C4-2B (cell line): ENCODE measurements at regions not wholly inside any gene's neighbourhood (a gene's known extent, or its start where the extent isn't known, plus 50 kb on each side); places are given as distances from the start of the nearest gene placed in this dataset.

Source experiments
- ZFX ChIP-seq: fragments of 450-650 bp; IDR thresholded peaks from 2 replicates; pipeline ENCODE4 v1.6.1; 2017
- TF ChIP-seq, protein P1 (sequence below): fragments of 450-650 bp; conservative IDR thresholded peaks from 2 replicates; pipeline ENCODE4 v1.5.1; 2017; ENCODE audit warnings: mild to moderate bottlenecking

- TF ChIP-seq, protein P1, sequence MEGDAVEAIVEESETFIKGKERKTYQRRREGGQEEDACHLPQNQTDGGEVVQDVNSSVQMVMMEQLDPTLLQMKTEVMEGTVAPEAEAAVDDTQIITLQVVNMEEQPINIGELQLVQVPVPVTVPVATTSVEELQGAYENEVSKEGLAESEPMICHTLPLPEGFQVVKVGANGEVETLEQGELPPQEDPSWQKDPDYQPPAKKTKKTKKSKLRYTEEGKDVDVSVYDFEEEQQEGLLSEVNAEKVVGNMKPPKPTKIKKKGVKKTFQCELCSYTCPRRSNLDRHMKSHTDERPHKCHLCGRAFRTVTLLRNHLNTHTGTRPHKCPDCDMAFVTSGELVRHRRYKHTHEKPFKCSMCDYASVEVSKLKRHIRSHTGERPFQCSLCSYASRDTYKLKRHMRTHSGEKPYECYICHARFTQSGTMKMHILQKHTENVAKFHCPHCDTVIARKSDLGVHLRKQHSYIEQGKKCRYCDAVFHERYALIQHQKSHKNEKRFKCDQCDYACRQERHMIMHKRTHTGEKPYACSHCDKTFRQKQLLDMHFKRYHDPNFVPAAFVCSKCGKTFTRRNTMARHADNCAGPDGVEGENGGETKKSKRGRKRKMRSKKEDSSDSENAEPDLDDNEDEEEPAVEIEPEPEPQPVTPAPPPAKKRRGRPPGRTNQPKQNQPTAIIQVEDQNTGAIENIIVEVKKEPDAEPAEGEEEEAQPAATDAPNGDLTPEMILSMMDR = no peak
- TF ChIP-seq ZFX = no peak
These were observed 687.0 kb downstream of the BCL11A start for GRCh38 chr2:59866436-59866835.
